ENCODE measurements at regions not wholly inside any gene's neighbourhood (a gene's known extent, or its start where the extent isn't known, plus 50 kb on each side); places are given as distances from the start of the nearest gene placed in this dataset.

DNA sequence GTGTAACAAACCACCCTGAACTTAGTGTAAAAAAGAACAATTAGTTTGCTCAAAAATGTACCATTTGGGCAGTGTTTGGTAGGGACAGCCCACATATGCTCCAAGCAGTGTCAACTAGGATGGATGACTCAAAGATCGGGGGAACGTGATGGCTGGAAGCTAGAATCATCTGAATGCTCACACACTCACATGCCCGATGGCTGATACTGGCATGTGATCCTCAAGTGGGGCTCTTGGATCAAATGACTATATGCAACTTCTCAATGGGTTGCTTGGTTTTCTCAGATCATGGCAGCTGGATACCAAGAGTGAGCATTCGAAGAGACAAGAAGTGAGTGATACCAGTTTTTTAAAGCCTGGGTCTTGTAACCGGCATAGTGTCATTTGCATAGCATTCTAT lies 335.9 kb upstream of the KCNMB2 start:
- no peaks in the 10 kb centered on the region for H3K27me3 Mint-ChIP-seq (ENCODE audit: low read depth)
- TF ChIP-seq, protein P1, sequence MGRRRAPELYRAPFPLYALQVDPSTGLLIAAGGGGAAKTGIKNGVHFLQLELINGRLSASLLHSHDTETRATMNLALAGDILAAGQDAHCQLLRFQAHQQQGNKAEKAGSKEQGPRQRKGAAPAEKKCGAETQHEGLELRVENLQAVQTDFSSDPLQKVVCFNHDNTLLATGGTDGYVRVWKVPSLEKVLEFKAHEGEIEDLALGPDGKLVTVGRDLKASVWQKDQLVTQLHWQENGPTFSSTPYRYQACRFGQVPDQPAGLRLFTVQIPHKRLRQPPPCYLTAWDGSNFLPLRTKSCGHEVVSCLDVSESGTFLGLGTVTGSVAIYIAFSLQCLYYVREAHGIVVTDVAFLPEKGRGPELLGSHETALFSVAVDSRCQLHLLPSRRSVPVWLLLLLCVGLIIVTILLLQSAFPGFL (CRISPR knock-in tag; IDR thresholded peaks at IDR 0.05; ENCODE audit: borderline replicate concordance) = no peak
- TF ChIP-seq, protein P2, sequence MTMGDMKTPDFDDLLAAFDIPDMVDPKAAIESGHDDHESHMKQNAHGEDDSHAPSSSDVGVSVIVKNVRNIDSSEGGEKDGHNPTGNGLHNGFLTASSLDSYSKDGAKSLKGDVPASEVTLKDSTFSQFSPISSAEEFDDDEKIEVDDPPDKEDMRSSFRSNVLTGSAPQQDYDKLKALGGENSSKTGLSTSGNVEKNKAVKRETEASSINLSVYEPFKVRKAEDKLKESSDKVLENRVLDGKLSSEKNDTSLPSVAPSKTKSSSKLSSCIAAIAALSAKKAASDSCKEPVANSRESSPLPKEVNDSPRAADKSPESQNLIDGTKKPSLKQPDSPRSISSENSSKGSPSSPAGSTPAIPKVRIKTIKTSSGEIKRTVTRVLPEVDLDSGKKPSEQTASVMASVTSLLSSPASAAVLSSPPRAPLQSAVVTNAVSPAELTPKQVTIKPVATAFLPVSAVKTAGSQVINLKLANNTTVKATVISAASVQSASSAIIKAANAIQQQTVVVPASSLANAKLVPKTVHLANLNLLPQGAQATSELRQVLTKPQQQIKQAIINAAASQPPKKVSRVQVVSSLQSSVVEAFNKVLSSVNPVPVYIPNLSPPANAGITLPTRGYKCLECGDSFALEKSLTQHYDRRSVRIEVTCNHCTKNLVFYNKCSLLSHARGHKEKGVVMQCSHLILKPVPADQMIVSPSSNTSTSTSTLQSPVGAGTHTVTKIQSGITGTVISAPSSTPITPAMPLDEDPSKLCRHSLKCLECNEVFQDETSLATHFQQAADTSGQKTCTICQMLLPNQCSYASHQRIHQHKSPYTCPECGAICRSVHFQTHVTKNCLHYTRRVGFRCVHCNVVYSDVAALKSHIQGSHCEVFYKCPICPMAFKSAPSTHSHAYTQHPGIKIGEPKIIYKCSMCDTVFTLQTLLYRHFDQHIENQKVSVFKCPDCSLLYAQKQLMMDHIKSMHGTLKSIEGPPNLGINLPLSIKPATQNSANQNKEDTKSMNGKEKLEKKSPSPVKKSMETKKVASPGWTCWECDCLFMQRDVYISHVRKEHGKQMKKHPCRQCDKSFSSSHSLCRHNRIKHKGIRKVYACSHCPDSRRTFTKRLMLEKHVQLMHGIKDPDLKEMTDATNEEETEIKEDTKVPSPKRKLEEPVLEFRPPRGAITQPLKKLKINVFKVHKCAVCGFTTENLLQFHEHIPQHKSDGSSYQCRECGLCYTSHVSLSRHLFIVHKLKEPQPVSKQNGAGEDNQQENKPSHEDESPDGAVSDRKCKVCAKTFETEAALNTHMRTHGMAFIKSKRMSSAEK (CRISPR knock-in tag; IDR thresholded peaks at IDR 0.05; ENCODE audit: borderline replicate concordance) = no peak
- TF ChIP-seq NR2C2 (CRISPR knock-in tag; IDR thresholded peaks at IDR 0.05) (no peak), JUN (CRISPR knock-in tag; IDR thresholded peaks at IDR 0.05) (no peak), FOXJ3 (CRISPR knock-in tag; IDR thresholded peaks at IDR 0.05; ENCODE audit: borderline replicate concordance) (no peak), SMAD4 (CRISPR knock-in tag; IDR thresholded peaks at IDR 0.05) (no peak), FOXP4 (CRISPR knock-in tag; IDR thresholded peaks at IDR 0.05) (no peak), ZNF423 (CRISPR knock-in tag; IDR thresholded peaks at IDR 0.05) (no peak), ATF1 (CRISPR knock-in tag; IDR thresholded peaks at IDR 0.05) (no peak), ELF4 (CRISPR knock-in tag; IDR thresholded peaks at IDR 0.05; ENCODE audit: low read depth) (no peak), GTF2I (CRISPR knock-in tag; conservative IDR thresholded peaks at IDR 0.05) (no peak)
- TF ChIP-seq, protein P3, sequence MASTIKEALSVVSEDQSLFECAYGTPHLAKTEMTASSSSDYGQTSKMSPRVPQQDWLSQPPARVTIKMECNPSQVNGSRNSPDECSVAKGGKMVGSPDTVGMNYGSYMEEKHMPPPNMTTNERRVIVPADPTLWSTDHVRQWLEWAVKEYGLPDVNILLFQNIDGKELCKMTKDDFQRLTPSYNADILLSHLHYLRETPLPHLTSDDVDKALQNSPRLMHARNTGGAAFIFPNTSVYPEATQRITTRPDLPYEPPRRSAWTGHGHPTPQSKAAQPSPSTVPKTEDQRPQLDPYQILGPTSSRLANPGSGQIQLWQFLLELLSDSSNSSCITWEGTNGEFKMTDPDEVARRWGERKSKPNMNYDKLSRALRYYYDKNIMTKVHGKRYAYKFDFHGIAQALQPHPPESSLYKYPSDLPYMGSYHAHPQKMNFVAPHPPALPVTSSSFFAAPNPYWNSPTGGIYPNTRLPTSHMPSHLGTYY (CRISPR knock-in tag; IDR thresholded peaks at IDR 0.05) = no peak
- H3K36me3 Mint-ChIP-seq = no peaks in the 10 kb centered on the region
- no peak overlapping the region for H3K4me3 Mint-ChIP-seq
- H3K4me1 Mint-ChIP-seq = peaks cover 10% of the 10 kb centered on the region
- no peak for ATAC-seq
- H3K27ac Mint-ChIP-seq = no peak overlapping the region
- CTCF ChIA-PET = no interaction called here
- DNase-seq (ENCODE audit: low spot score) = no peak
- peaks cover 2% of the 10 kb centered on the region; the same call in 1 of the 2 replicates for H3K9me3 Mint-ChIP-seq
- POLR2A ChIA-PET = no interaction called here

DNA sequence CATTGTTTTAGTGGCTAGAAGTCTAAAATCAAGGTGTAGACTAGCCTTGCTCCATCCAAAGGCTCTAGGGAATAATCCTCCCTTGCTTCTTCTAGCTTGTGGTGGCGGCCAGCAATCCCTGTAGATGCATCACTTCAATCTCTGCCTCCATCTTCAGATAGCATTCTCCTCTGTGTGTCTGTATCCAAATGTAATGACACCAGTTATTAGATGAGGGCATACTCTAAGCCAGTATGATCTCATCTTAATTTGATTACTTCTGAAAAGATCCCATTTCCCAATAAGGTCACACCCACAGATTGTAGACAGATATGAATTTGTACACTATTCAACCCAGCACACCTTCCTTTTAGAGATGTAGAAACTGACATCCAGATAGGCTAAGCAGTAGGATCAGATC lies 334.5 kb upstream of the KCNMB2 start:
- Mint-ChIP-seq H3K27me3 (ENCODE audit: low read depth) (no peaks in the 10 kb centered on the region), H3K4me1 (peaks cover 17% of the 10 kb centered on the region), H3K27ac (no peak overlapping the region), H3K9me3 (peaks cover 5% of the 10 kb centered on the region; the same call in 1 of the 2 replicates), H3K36me3 (no peaks in the 10 kb centered on the region), H3K4me3 (no peak overlapping the region)
- ChIA-PET POLR2A (no interaction called here), CTCF (no interaction called here)
- ATAC-seq (no peak), DNase-seq (ENCODE audit: low spot score) (no peak)
- no peak for TF ChIP-seq RORB (CRISPR knock-in tag; IDR thresholded peaks at IDR 0.05)
- TF ChIP-seq SOX15 (CRISPR knock-in tag; IDR thresholded peaks at IDR 0.05) = no peak
- TF ChIP-seq, protein P4, sequence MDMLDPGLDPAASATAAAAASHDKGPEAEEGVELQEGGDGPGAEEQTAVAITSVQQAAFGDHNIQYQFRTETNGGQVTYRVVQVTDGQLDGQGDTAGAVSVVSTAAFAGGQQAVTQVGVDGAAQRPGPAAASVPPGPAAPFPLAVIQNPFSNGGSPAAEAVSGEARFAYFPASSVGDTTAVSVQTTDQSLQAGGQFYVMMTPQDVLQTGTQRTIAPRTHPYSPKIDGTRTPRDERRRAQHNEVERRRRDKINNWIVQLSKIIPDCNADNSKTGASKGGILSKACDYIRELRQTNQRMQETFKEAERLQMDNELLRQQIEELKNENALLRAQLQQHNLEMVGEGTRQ (CRISPR knock-in tag; IDR thresholded peaks at IDR 0.05) = no peak
- TF ChIP-seq ZBTB43 (CRISPR knock-in tag; IDR thresholded peaks at IDR 0.05) = no peak
- no peak for TF ChIP-seq FOXJ3 (CRISPR knock-in tag; IDR thresholded peaks at IDR 0.05; ENCODE audit: borderline replicate concordance)
- no peak for TF ChIP-seq SP1 (CRISPR knock-in tag; conservative IDR thresholded peaks at IDR 0.05)
- TF ChIP-seq ZNF396 (CRISPR knock-in tag; IDR thresholded peaks at IDR 0.05; ENCODE audit: borderline replicate concordance) = no peak
- no peak for TF ChIP-seq ZNF317 (CRISPR knock-in tag; IDR thresholded peaks at IDR 0.05; ENCODE audit: borderline replicate concordance, low read depth)
- TF ChIP-seq GABPB1 (CRISPR knock-in tag; IDR thresholded peaks at IDR 0.05) = no peak
- TF ChIP-seq ESRRA (CRISPR knock-in tag; IDR thresholded peaks at IDR 0.05; ENCODE audit: borderline replicate concordance) = no peak
- TF ChIP-seq, protein P5, sequence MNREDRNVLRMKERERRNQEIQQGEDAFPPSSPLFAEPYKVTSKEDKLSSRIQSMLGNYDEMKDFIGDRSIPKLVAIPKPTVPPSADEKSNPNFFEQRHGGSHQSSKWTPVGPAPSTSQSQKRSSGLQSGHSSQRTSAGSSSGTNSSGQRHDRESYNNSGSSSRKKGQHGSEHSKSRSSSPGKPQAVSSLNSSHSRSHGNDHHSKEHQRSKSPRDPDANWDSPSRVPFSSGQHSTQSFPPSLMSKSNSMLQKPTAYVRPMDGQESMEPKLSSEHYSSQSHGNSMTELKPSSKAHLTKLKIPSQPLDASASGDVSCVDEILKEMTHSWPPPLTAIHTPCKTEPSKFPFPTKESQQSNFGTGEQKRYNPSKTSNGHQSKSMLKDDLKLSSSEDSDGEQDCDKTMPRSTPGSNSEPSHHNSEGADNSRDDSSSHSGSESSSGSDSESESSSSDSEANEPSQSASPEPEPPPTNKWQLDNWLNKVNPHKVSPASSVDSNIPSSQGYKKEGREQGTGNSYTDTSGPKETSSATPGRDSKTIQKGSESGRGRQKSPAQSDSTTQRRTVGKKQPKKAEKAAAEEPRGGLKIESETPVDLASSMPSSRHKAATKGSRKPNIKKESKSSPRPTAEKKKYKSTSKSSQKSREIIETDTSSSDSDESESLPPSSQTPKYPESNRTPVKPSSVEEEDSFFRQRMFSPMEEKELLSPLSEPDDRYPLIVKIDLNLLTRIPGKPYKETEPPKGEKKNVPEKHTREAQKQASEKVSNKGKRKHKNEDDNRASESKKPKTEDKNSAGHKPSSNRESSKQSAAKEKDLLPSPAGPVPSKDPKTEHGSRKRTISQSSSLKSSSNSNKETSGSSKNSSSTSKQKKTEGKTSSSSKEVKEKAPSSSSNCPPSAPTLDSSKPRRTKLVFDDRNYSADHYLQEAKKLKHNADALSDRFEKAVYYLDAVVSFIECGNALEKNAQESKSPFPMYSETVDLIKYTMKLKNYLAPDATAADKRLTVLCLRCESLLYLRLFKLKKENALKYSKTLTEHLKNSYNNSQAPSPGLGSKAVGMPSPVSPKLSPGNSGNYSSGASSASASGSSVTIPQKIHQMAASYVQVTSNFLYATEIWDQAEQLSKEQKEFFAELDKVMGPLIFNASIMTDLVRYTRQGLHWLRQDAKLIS (CRISPR knock-in tag; IDR thresholded peaks at IDR 0.05; ENCODE audit: borderline replicate concordance) = no peak
